Erythroblast (primary cell): ENCODE measurements at regions not wholly inside any gene's neighbourhood (a gene's known extent, or its start where the extent isn't known, plus 50 kb on each side); places are given as distances from the start of the nearest gene placed in this dataset.

Source experiments
- DNase-seq, 2 experiments: peaks; one replicate each; lab custom pipeline; 2025; lab: John Stamatoyannopoulos, UW
- GATA1 ChIP-seq: IDR thresholded peaks from 2 replicates; pipeline ENCODE4 v1.6.1; 2011; ENCODE audit warnings: low read depth, mild to moderate bottlenecking, control low read depth, low read length, moderate library complexity
- POLR2A ChIP-seq: IDR thresholded peaks from 2 replicates; pipeline ENCODE4 v1.6.1; 2011; ENCODE audit warnings: mild to moderate bottlenecking, low read length

DNA sequence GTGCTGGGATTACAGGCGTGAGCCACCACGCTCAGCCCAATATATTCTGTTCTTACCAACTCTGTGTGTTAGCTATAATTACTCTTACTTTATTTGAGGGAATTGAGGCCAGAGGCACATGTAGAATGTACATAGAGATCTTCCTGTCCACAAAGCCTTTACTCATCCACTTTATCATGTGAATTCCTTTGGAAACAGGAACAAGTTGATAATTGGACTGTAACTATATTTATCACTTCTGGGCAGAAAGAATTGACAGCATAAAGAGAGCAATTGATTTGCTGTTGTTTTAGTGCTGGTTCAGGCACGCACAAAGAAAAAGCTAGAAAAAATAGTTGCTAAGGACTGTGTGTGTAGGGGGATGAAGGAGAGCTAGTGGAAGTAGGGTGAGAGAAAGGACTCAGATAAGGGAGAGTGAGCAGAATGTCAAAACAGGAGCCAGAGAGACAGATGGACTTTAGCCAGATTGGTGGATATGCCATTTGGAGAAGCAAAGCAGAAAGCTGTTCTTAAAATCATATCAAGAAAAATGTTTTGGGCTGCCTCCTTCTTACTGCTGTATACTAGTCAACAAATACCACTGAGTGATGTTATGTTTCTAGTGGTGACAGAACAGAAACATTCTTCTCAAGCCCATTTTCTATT is 929.8 kb upstream of the CNTN5 start:
- TF ChIP-seq GATA1 (no peak), POLR2A (no peak)
- no peak for DNase-seq

DNA sequence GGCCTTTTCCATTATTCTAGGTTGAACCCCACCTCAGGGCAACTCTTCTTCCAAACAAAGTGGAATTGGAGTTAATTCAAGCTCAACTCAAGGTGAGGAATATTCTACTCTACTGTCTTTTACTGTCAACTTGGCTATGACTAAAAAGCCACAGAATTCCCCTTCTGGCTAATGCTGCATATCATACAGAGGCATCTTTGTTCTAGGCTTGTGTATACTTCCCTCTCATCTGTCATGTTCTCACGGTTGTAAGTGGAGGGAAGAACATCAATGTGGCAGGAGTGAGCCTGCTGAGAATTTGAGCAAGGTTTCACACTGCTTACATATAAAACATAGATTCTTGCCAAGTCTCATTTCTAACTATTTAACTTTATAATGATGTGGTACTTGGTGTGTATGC is 921.4 kb upstream of the CNTN5 start:
- DNase-seq: no peak
- TF ChIP-seq POLR2A (no peak), GATA1 (no peak)

DNA sequence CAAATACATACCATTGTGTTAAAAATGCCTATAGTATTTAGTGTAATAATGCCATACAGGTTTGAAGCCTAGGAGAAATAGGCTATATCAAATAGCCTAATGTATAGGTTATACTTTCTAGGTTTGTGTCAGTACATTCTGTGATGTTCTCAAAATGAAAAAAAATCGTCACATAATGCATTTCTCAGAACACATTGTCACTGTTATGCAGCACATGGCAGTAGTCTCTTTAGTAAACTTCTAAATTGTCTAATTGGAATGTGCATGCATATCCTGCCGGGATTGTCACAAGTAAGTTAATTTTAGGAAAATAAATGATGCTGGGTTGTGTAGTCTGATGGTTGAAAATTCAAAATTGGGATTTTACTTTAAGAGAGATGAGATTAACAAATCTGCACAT is 920.1 kb upstream of the CNTN5 start:
- TF ChIP-seq POLR2A (no peak), GATA1 (no peak)
- DNase-seq: no peak

DNA sequence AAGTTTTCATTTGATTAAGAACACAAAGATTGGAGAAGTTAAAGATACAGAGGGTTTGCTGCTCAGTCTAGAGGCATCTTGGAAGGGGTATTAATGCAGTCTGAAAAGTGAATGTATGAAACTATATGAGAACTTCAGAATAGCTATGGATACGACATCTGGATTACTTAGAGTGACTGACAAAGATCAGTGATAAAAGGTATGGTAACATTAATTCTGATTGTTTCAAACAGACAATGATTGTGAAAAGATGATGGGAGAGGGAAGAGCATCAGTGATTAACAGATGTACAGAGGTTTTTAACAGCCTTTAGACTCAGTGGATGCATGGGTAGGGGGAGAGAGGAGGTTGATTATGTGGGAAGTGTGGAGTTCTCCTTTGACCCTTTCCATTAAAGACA is 919.4 kb upstream of the CNTN5 start:
- no peak for DNase-seq
- TF ChIP-seq GATA1 (no peak), POLR2A (no peak)

DNA sequence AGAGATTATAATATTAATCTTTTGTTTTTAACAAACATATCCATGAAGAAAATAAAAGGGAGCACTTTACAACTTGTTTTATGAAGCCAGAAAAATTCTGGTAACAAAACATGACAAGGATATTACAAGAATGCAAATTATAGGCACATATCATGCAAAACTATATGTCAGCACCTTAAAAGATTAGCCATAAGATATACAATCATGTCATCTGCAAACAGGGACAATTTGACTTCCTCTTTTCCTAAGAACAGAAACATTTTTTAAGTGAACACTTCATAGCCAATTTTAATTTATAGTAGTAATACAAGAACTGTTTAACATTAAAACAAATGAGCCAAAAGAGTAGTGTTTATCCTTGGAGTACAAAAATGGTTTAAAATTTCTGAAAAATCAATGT is 916.5 kb upstream of the CNTN5 start:
- no peak for DNase-seq
- TF ChIP-seq GATA1 (no peak), POLR2A (no peak)

DNA sequence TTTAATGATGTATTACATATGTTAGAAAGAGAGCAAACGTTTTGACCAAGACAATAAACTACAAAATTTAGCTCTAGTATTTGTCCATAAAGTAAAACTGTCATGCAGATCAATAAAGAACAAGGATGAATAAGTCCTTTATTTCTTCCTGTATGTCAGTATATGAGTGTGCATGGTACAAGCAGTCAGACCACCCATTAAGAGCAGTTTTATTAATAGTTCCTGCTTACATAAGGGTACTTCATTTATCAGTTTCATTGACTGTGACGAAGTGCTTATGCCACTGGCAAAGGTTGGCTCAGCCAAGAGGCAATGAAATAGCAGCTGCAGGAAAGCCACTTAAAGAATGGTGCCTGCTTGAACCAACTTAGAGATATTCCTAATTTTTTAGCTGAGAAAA is 913.0 kb upstream of the CNTN5 start:
- no peak for DNase-seq
- TF ChIP-seq GATA1 (no peak), POLR2A (no peak)

DNA sequence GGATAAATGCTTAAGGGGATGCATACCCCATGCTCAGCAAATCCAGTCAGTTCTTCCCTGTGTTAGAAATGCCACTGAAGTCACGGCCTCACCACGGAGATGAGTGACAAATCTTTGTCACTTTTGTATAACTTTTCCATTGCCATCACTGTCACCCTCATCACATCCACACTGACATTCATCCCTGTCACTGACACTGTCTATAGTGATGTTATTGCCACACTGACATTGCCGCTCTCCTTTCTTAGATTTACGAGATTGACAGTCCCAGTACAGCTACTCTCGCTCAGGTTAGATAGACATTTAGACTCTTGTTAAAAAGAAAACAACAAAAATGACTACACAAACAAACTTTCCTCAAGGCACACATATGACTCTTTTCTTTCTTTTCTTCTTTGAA is 910.7 kb upstream of the CNTN5 start:
- no peak for TF ChIP-seq GATA1
- no peak for TF ChIP-seq POLR2A

DNA sequence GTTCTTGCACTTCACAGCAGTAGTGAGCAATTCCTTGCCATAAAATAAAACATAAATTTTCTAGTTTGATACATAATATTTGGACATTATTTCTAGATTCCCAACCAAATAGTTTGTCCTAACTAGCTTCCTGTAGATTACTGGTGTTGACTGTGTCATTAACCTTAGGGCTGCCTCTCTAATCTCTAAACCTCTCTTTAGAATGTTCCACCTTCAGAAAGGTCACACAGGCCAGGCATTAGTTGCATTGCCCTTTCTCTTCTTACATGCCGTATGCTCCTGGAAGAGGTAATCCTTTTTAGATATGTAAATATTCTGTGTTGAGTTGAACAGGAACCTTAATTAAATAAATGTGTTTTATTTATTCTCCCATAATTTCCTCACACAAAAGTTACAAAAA is 904.9 kb upstream of the CNTN5 start:
- DNase-seq: no peak
- TF ChIP-seq GATA1 (no peak), POLR2A (no peak)

More for the DNA sequence above, 910.7 kb upstream of the CNTN5 start:
- DNase-seq: no peak

DNA sequence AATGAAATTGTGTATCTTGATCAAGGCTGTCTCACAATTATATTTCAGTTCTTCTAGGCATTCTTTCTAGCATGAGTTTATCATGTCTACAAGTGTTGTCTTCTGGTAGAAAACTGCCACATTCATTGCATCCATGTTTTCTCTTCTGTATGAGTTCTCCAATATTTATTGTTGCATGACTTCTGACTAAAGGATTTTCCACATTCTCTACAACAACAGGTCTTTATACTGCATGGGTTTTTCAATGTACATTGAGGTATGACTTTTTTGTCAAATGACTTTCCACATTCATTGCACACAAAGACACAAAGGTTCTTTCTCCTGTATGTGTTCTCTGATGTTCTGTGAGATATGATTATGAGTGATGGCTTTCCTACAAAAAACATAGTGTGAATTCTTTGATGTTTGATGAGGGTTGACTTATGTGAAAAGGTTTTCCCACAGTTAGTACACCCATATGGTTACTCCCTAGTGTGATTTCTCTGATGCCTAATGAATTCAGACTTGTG is 890.6 kb upstream of the CNTN5 start:
- no peak for TF ChIP-seq GATA1
- TF ChIP-seq POLR2A: no peak
- no peak for DNase-seq

DNA sequence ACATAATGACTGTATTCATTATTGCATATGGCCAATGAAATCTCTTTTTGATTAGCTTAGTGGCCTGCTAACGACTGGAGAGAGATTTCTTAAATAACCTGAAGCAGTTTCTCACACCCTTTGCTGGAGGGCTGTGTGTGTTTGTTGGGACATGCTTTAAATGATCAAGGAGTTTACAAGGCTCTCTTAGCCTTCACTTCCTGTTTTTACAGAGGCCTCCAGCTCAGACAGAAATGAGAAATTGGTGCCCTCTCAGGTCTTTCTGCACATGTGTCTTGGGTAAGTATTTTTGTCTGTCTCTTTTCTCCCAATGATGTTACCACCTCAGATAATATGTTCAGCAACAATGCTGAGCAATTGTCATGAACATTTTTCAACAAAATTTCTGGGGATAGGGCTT is 884.4 kb upstream of the CNTN5 start:
- DNase-seq: no peak
- TF ChIP-seq POLR2A: no peak
- TF ChIP-seq GATA1: no peak

DNA sequence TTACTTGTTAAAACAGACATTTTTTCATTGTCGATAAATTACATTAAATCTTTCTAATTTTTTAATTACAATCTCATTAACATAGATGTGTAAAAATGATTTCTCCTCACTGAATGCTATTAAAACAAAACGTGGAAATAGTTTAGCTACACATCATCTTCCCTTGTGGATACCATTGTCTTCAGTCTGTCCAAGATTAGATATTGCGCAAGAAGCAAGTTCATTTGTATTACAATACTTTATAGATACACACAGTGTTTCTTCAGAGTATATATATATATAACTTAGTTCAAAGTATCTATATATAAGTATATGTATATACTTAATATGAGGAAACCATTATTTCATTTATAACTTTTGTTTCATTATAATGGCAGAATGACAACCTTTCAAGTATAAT is 883.3 kb upstream of the CNTN5 start:
- no peak for TF ChIP-seq POLR2A
- TF ChIP-seq GATA1: no peak
- no peak for DNase-seq

DNA sequence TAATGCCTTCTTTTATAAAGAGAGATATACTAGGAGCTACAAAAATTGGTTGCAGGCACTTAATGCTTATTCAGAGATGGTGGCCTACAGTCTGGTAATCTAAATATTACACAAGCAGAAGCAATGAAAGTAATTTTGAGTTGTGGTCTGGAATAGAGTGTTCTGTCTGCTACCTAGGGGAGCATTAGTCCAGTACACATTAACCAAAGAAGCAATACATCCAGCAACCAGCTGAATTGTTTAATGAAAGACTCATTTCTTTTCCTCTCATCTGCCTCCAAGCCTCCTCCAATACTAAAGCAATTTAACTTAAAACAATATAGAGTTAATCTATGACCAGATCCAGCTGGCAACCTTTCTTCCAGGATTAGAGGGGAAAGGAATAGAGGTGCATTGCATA is 877.1 kb upstream of the CNTN5 start:
- TF ChIP-seq GATA1 (no peak), POLR2A (no peak)
- no peak for DNase-seq

DNA sequence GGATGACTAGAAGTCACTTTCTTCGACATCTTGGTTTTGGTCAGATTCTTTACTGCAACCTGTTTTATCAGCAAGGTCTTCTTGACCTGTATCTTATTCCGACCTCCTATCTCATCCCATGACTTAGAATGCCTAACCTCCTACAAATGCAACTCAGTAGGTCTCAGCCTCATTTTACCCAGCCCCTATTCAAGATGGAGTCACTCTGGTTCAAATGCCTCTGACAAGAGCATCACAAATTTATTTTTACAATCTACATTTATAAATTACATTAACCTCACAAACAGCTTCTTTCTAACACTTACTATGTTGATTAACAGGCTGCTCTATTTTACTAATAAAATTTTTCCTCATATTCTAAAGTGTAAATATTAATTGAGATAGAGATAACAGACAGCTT is 867.0 kb upstream of the CNTN5 start:
- TF ChIP-seq POLR2A (no peak), GATA1 (no peak)
- no peak for DNase-seq

DNA sequence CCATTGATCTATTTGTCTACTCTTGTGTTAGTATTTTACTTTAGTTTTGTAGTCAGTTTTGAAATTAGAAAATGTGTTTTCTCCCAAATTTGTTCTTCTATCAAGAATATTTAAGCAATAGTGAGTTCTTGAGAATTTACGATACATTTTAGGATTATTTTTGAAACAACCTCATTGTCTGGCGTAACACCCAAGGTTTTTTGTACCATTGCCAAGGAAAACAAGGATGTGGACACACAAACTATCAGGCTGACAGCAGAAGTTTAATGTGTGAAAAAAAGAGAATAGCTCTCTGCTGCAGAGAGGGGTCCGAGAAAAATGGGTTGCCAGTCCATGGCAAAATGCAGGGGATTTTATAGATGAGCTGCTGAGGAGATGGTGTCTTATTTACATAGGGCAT is 865.1 kb upstream of the CNTN5 start:
- TF ChIP-seq POLR2A (no peak), GATA1 (no peak)
- no peak for DNase-seq

DNA sequence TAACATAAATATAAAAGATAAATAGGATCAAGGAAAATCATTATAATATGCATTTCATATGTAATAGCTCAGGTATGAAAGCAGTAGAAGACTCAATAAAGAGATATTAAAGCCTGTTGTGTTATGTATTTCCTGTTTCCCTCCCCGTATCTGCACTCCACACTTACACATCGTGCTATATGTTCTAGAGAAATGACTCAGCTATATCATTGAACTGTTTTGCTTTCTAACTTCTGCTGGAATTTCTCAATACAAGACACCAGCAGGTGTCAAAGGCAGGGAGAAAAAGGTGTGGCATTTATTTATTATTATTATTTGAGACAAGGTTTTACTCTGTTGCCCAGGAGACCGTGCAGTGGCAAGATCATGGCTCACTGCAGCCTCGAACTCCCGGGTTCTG is 842.8 kb upstream of the CNTN5 start:
- TF ChIP-seq POLR2A (no peak), GATA1 (no peak)
- no peak for DNase-seq
